ENCODE measurements at regions not wholly inside any gene's neighbourhood (a gene's known extent, or its start where the extent isn't known, plus 50 kb on each side); places are given as distances from the start of the nearest gene placed in this dataset.

DNA sequence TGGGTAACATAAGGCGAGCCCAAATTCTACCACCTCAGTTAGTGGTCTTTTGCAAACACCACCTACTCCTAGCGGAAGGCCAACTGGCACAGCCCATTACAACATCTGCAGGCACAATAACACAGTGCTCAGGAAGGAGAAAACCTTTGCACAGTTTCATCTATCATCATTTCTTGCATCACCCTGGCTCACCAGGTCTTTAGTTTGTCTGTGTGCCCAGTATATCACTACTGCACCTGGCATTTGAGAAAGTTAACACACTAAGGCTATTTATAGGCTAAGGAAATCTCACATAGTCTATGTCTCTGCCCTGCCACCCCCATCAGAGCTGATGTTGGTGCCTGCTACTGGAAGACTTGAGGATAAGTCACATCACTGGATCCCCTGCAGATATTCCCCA is 484.0 kb downstream of the SATB2 start:
- Histone ChIP-seq H3K4me3 (ENCODE audit: control insufficient read depth in 2 of 3, extremely low read depth in 1 of 3, insufficient read depth in 2 of 3, low read depth in 1 of 3, low read length in 3 of 3) (no peak overlapping the region), H3K27ac (ENCODE audit: control insufficient read depth, insufficient read depth, low read length) (no peak overlapping the region), H3K79me2 (ENCODE audit: control insufficient read depth, insufficient read depth, low read length) (no peaks in the 10 kb centered on the region), H3K4me1 (ENCODE audit: control insufficient read depth, extremely low read depth, insufficient read depth, low read length) (no peaks in the 10 kb centered on the region), H3K9ac (ENCODE audit: control insufficient read depth, extremely low read depth, insufficient read depth, low read length) (no peak overlapping the region), H2AFZ (ENCODE audit: control insufficient read depth, low read length) (no peak overlapping the region), H3K4me2 (ENCODE audit: control insufficient read depth, extremely low read depth, insufficient read depth, low read depth, low read length) (no peak overlapping the region), H3K9me3 (ENCODE audit: control insufficient read depth, low read depth, low read length) (no peaks in the 10 kb centered on the region), H4K20me1 (ENCODE audit: control insufficient read depth, extremely low read depth, insufficient read depth, low read length) (no peaks in the 10 kb centered on the region), H3K27me3 (ENCODE audit: control insufficient read depth, extremely low read depth, insufficient read depth, low read length) (no peaks in the 10 kb centered on the region), H3K36me3 (ENCODE audit: control insufficient read depth in 2 of 2, extremely low read depth in 1 of 2, insufficient read depth in 2 of 2, low read length in 2 of 2) (no peaks in the 10 kb centered on the region), H3K9me1 (ENCODE audit: control insufficient read depth, extremely low read depth, insufficient read depth, low read length) (no peaks in the 10 kb centered on the region)
- no peak for DNase-seq (ENCODE audit: low read depth, low spot score)
- no peak for FAIRE-seq
- TF ChIP-seq, protein P1, sequence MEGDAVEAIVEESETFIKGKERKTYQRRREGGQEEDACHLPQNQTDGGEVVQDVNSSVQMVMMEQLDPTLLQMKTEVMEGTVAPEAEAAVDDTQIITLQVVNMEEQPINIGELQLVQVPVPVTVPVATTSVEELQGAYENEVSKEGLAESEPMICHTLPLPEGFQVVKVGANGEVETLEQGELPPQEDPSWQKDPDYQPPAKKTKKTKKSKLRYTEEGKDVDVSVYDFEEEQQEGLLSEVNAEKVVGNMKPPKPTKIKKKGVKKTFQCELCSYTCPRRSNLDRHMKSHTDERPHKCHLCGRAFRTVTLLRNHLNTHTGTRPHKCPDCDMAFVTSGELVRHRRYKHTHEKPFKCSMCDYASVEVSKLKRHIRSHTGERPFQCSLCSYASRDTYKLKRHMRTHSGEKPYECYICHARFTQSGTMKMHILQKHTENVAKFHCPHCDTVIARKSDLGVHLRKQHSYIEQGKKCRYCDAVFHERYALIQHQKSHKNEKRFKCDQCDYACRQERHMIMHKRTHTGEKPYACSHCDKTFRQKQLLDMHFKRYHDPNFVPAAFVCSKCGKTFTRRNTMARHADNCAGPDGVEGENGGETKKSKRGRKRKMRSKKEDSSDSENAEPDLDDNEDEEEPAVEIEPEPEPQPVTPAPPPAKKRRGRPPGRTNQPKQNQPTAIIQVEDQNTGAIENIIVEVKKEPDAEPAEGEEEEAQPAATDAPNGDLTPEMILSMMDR (optimal IDR thresholded peaks at IDR 0.05 in 1 of 3, IDR thresholded peaks at IDR 0.05 in 1 of 3, conservative IDR thresholded peaks at IDR 0.05 in 1 of 3; ENCODE audit: extremely low read depth in 1 of 3, insufficient read depth in 2 of 3, low read length in 3 of 3) = no peak
- TF ChIP-seq EZH2 (IDR thresholded peaks at IDR 0.05; ENCODE audit: low read length) = no peak
- dilution Hi-C loops (cut with MboI; ENCODE audit: extremely low pct_ligation_motif_present, low sequenced_read_pairs) = no loop called here

DNA sequence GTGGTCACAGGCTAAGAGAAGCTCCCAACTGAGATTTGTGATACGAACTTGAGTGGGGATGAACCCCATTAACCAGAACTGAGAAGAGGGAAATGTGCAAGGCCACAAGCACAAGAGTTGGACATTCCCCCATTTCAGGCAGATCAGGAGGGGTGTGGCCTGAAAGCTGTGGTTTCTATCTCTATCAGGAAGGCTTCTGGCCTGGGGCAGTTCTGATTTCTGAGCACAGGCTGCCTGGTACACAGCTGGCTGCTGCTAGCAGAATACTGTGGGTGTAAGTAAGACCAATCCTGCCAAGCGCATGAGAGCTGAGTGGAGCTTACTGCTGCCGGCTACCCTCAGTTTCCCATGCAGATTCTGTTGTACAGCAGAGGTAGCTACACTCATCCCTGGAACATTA is 484.6 kb downstream of the SATB2 start:
- no peaks in the 10 kb centered on the region for H3K9me1 ChIP-seq (ENCODE audit: control insufficient read depth, extremely low read depth, insufficient read depth, low read length)
- dilution Hi-C loops (cut with MboI; ENCODE audit: extremely low pct_ligation_motif_present, low sequenced_read_pairs) = no loop called here
- no peaks in the 10 kb centered on the region for H3K4me1 ChIP-seq (ENCODE audit: control insufficient read depth, extremely low read depth, insufficient read depth, low read length)
- no peak overlapping the region for H2AFZ ChIP-seq (ENCODE audit: control insufficient read depth, low read length)
- H3K9me3 ChIP-seq (ENCODE audit: control insufficient read depth, low read depth, low read length) = no peaks in the 10 kb centered on the region
- no peak overlapping the region for H3K4me2 ChIP-seq (ENCODE audit: control insufficient read depth, extremely low read depth, insufficient read depth, low read depth, low read length)
- no peak for DNase-seq (ENCODE audit: low read depth, low spot score)
- no peaks in the 10 kb centered on the region for H3K27me3 ChIP-seq (ENCODE audit: control insufficient read depth, extremely low read depth, insufficient read depth, low read length)
- TF ChIP-seq EZH2 (IDR thresholded peaks at IDR 0.05; ENCODE audit: low read length) = no peak
- TF ChIP-seq, protein P1 (optimal IDR thresholded peaks at IDR 0.05 in 1 of 3, IDR thresholded peaks at IDR 0.05 in 1 of 3, conservative IDR thresholded peaks at IDR 0.05 in 1 of 3; ENCODE audit: extremely low read depth in 1 of 3, insufficient read depth in 2 of 3, low read length in 3 of 3) = no peak
- no peaks in the 10 kb centered on the region for H3K79me2 ChIP-seq (ENCODE audit: control insufficient read depth, insufficient read depth, low read length)
- no peak overlapping the region for H3K9ac ChIP-seq (ENCODE audit: control insufficient read depth, extremely low read depth, insufficient read depth, low read length)
- no peaks in the 10 kb centered on the region for H4K20me1 ChIP-seq (ENCODE audit: control insufficient read depth, extremely low read depth, insufficient read depth, low read length)
- H3K4me3 ChIP-seq (ENCODE audit: control insufficient read depth in 2 of 3, extremely low read depth in 1 of 3, insufficient read depth in 2 of 3, low read depth in 1 of 3, low read length in 3 of 3) = no peak overlapping the region
- FAIRE-seq = no peak
- H3K27ac ChIP-seq (ENCODE audit: control insufficient read depth, insufficient read depth, low read length) = no peak overlapping the region
- H3K36me3 ChIP-seq (ENCODE audit: control insufficient read depth in 2 of 2, extremely low read depth in 1 of 2, insufficient read depth in 2 of 2, low read length in 2 of 2) = no peaks in the 10 kb centered on the region

Data from keratinocyte (primary cell).